ENCODE measurements at regions not wholly inside any gene's neighbourhood (a gene's known extent, or its start where the extent isn't known, plus 50 kb on each side); places are given as distances from the start of the nearest gene placed in this dataset.

DNA sequence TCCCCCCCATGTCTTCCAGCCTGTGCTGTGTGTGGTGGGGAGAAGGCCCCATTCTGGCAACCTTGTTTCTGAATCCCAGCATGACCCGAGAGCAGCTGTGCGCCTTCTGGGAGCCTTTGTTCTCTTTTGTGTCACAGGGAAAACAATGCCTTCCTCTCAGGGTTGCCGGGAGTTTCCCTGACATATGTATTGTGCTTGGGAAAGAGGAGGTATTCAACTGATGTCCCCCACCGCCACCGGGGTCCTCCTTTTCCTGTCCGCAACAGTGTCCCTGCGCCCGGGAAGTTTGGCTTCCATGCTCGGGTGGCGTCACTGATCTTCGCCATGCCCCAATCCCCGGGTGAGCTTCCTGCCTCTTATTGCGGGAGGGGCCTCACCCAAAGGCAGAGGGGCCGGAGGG, 77.5 kb upstream of the ASB18 start:
- no peak overlapping the region for H3K4me3 ChIP-seq (ENCODE audit: low read length)
- no peak for DNase-seq (ENCODE audit: low read depth)
- TF ChIP-seq, protein P1, sequence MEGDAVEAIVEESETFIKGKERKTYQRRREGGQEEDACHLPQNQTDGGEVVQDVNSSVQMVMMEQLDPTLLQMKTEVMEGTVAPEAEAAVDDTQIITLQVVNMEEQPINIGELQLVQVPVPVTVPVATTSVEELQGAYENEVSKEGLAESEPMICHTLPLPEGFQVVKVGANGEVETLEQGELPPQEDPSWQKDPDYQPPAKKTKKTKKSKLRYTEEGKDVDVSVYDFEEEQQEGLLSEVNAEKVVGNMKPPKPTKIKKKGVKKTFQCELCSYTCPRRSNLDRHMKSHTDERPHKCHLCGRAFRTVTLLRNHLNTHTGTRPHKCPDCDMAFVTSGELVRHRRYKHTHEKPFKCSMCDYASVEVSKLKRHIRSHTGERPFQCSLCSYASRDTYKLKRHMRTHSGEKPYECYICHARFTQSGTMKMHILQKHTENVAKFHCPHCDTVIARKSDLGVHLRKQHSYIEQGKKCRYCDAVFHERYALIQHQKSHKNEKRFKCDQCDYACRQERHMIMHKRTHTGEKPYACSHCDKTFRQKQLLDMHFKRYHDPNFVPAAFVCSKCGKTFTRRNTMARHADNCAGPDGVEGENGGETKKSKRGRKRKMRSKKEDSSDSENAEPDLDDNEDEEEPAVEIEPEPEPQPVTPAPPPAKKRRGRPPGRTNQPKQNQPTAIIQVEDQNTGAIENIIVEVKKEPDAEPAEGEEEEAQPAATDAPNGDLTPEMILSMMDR (conservative IDR thresholded peaks at IDR 0.05; ENCODE audit: low read depth, low read length) = no peak

DNA sequence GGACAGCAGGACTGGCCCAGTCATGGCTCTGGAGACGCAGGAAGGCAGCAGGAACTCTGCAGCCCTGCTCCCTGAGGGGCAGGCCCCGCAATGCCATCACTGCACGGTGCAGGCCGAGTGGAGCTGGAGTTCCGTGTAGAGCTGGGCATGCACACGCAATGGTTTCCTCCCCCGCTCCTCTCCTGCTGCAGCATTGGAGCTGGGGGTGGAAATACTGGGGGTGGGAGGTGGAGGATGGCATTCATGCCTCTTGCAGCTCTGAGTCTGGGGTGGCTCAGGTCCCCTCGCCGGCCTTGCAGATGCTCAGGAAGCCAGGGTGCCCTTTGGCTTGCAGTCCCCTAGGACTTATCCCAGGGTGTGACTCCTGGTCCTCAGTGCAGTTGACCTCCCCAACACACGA, 78.3 kb upstream of the ASB18 start:
- H3K4me3 ChIP-seq (ENCODE audit: low read length) = no peak overlapping the region
- TF ChIP-seq, protein P1 (conservative IDR thresholded peaks at IDR 0.05; ENCODE audit: low read depth, low read length) = no peak
- DNase-seq (ENCODE audit: low read depth) = no peak

DNA sequence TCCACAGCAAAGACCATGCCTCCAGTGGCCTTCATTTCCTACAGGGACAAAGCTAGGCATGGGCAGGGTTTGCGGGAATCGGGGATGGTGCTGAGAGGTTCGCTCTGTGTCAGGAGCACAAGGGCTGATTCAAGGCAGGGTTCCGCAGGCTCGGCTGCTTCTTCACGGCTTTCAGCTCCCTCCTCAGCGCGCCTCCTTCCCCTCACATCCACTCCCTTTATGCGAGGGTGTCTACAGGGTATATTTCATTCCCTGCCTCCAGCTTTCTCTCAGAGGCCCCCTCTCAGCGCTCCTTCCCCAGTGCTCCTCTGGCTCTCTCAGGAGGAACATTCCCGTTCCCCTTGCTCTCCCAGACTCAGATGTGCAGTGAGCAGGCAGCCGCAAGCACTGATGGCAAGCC, 78.7 kb upstream of the ASB18 start:
- no peak overlapping the region for H3K4me3 ChIP-seq (ENCODE audit: low read length)
- TF ChIP-seq, protein P1 (conservative IDR thresholded peaks at IDR 0.05; ENCODE audit: low read depth, low read length) = no peak
- DNase-seq (ENCODE audit: low read depth) = no peak

DNA sequence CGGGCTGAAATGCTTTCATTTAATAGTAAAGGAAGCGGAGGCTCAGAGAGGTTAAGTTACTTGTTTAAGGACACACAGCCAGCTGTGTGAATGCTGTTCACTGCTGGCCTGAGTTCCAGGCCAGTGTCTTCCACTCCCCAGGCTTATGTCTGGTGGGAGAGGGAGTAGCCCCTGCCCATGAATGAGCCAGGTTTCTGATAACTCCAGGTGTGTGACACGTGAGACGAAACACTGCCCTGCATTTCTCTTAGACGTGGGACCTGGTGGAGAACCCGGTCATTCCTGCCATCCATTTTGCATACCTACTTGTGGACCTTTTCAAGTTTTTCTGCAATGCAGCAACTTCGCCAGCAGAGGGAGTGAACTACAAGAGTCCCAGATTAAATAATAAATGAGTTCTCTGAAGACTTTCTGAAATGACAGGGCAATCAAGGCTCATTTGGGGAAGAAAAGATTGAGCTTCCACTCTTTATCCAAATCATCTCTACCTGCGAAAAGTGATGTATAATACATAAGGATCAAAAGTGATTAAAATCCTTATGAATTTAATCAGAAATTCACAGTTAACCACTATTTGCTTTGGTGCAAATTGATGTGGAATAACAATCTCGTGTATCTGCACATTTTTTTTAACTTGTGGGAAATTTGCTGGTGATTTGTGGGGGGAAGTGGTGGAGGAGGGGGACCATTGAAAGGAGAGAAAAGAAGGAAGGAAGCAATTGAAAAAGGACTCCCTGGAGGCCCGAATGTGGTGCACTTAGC, 79.4 kb upstream of the ASB18 start:
- TF ChIP-seq, protein P1 (conservative IDR thresholded peaks at IDR 0.05; ENCODE audit: low read depth, low read length) = peak; percentile 90
- no peak overlapping the region for H3K4me3 ChIP-seq (ENCODE audit: low read length)
- peak; percentile 38 for DNase-seq (ENCODE audit: low read depth)

DNA sequence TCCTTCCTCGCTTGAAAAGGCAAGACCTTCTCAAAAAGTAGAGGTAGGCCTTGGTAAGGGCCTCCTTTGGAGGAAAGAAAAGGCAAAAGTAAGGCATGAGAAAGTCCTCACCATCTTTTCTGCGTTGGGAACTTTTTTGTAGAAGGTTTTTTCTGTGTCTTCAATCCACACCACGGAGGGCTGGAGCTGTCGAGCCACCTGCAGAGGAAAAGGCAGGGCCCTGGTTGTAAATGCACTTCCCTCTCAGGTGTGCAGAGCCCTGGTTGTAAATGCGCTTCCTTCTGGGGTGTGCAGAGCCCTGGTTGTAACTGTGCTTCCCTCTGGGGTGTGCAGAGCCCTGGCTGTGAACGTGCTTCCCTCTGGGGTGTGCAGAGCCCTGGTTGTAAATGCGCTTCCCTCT, 80.2 kb upstream of the ASB18 start:
- TF ChIP-seq, protein P1 (conservative IDR thresholded peaks at IDR 0.05; ENCODE audit: low read depth, low read length) = no peak
- no peak for DNase-seq (ENCODE audit: low read depth)
- no peak overlapping the region for H3K4me3 ChIP-seq (ENCODE audit: low read length)

DNA sequence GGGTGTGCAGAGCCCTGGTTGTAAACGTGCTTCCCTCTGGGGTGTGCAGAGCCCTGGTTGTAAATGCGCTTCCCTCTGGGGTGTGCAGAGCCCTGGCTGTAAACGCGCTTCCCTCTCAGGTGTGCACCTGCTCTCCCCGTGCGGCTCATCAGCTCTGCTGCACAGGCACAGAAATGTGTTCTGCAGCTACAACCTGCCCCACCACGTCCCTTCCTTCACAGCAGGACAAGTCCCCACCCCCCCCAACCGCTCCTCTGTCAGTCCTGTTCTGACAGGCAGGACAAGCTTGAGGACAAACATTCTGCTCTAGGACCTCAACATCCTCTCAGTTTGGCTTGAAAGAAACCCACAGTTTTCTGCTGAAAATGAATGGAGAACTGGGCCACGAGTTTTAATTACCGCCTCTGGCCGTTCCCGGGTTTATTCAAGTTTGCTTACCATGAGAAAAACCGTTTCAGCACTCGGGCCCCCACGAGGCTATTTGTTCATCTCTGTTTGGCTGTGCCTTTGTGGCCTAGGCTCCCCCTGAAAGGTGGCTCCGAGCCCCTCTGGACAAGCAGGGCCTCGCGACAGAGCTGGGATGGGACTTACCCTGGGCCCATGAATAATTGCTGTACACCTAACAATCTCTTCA, 81.0 kb upstream of the ASB18 start:
- DNase-seq (ENCODE audit: low read depth) = no peak
- TF ChIP-seq, protein P1 (conservative IDR thresholded peaks at IDR 0.05; ENCODE audit: low read depth, low read length) = no peak
- H3K4me3 ChIP-seq (ENCODE audit: low read length) = no peak overlapping the region

DNA sequence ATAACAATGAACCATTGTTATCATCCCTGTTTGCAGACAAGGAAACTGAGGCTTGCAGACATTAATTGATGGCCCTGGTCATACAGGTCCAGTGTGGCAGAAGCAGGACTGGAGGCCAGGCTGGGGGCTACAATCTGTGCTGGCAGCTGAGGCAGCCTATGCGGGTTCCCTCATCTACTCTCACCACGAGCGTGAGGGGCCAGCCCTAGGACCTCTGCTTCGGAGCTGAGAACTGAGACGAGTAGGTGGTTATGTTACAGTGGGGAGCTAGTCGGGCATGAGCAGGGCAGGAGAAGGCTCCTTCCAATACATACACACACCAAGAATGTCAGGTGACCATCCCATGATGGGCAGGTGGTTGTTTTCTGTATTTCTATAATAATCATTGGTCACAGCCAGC, 82.2 kb upstream of the ASB18 start:
- no peak overlapping the region for H3K4me3 ChIP-seq (ENCODE audit: low read length)
- TF ChIP-seq, protein P1 (conservative IDR thresholded peaks at IDR 0.05; ENCODE audit: low read depth, low read length) = no peak
- no peak for DNase-seq (ENCODE audit: low read depth)

Measured in retinal pigment epithelial cell (primary cell).